OCI-LY3 (cell line): ENCODE measurements at regions not wholly inside any gene's neighbourhood (a gene's known extent, or its start where the extent isn't known, plus 50 kb on each side); places are given as distances from the start of the nearest gene placed in this dataset.

Experiments used
- EZH2phosphoT487 ChIP-seq: fragments of 200-600 bp; shearing (Covaris generic); IDR thresholded peaks from 2 replicates; pipeline ENCODE4 v1.6.1; 2018; ENCODE audit warnings: antibody characterized with exemption, mixed run types, low read depth
- TF ChIP-seq, protein P1 (sequence below): fragments of 200-600, 300-600 bp; sonication (generic); IDR thresholded peaks from 2 replicates; pipeline ENCODE4 v1.5.1; 2014; ENCODE audit warnings: antibody characterized with exemption, low read length, low read depth

DNA sequence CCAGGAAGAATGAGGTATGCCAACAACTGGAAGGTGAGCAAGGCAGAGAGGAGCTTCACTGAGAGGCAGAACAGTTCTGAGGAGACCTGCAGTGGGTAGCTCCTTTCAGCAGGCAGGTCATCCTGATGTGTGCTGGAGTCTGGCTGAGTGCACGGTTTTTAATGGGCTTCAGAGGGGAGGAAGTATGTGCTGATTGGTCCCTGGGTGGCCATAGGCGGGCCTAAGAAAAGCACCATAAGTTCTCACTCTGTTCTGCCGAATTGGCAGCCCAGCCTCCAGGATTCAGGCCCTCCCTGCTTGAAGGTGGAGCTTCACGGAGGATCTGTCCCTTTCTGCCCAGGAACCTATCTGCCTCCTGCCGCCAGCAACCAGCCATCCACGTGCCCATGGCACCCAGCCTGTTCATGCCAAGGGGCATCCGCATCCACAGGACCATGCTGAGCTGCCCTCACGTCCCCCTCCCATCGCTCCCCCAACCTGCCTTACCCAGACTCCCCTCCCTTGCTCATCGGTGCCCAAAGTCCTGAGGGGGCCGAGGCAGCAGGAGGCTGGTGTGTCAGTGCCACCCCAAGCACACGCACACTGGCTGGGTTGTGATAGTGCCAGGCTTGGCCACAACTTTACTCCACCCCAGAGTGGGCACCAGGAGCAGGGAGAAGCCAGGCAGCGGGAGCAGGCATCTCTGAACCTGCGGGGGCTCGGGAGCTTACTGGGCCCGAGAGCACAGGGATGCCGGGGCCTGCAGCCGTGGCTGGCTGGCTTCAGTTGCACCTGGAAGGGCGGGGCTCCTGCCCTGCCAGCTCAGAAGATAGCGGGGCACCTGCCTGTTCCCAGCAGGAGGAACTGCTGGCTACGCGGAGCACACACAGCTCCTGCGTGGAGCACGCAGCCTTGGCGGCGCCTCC lies 608.4 kb upstream of the FOXG1 start:
- TF ChIP-seq, protein P1, sequence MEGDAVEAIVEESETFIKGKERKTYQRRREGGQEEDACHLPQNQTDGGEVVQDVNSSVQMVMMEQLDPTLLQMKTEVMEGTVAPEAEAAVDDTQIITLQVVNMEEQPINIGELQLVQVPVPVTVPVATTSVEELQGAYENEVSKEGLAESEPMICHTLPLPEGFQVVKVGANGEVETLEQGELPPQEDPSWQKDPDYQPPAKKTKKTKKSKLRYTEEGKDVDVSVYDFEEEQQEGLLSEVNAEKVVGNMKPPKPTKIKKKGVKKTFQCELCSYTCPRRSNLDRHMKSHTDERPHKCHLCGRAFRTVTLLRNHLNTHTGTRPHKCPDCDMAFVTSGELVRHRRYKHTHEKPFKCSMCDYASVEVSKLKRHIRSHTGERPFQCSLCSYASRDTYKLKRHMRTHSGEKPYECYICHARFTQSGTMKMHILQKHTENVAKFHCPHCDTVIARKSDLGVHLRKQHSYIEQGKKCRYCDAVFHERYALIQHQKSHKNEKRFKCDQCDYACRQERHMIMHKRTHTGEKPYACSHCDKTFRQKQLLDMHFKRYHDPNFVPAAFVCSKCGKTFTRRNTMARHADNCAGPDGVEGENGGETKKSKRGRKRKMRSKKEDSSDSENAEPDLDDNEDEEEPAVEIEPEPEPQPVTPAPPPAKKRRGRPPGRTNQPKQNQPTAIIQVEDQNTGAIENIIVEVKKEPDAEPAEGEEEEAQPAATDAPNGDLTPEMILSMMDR, result no peak
- TF ChIP-seq EZH2phosphoT487, result no peak
